Progenitor cell of endocrine pancreas (in vitro differentiated cells): ENCODE measurements at regions not wholly inside any gene's neighbourhood (a gene's known extent, or its start where the extent isn't known, plus 50 kb on each side); places are given as distances from the start of the nearest gene placed in this dataset.

ENCODE experiments used
- DNase-seq: peaks from one replicate; pipeline ENCODE4 v3.0.0; 2021; ENCODE audit warnings: low spot score; ENCODE audit not compliant: unreplicated experiment
- H3K27ac Mint-ChIP-seq: 2 replicates; pipeline ENCODE4 v1.8.0; 2021; ENCODE audit warnings: mild to moderate bottlenecking, moderate library complexity, mixed read lengths
- H3K27me3 Mint-ChIP-seq: 2 replicates; pipeline ENCODE4 v1.8.0; 2021; ENCODE audit warnings: mixed read lengths
- H3K36me3 Mint-ChIP-seq: 2 replicates; pipeline ENCODE4 v1.8.0; 2022; ENCODE audit warnings: mixed read lengths; ENCODE audit not compliant: insufficient read depth
- H3K4me1 Mint-ChIP-seq: 2 replicates; pipeline ENCODE4 v1.8.0; 2021; ENCODE audit warnings: low read depth, mixed read lengths
- H3K4me3 Mint-ChIP-seq: 2 replicates; pipeline ENCODE4 v1.8.0; 2021; ENCODE audit warnings: low read depth, mild to moderate bottlenecking, moderate library complexity, mixed read lengths
- H3K9me3 Mint-ChIP-seq: 2 replicates; pipeline ENCODE4 v1.8.0; 2021; ENCODE audit warnings: low read depth, mixed read lengths
- CTCF ChIP-seq: fragments of 200-600 bp; sonication (generic); IDR thresholded peaks from one replicate; pipeline ENCODE4 v1.5.0; 2021; ENCODE audit warnings: antibody characterized with exemption, mild to moderate bottlenecking; ENCODE audit not compliant: unreplicated experiment

- Mint-ChIP-seq H3K4me3 (no peak overlapping the region), H3K36me3 (no peaks in the 10 kb centered on the region), H3K27ac (no peak overlapping the region), H3K9me3 (peaks cover 10% of the 10 kb centered on the region), H3K27me3 (peaks cover 7% of the 10 kb centered on the region), H3K4me1 (no peaks in the 10 kb centered on the region)
- DNase-seq = no peak
- TF ChIP-seq CTCF = no peak
Measured at GRCh38 chr10:128443925-128444518, 317.8 kb upstream of the MKI67 start.

- peaks cover 5% of the 10 kb centered on the region for H3K9me3 Mint-ChIP-seq
- DNase-seq = no peak
- TF ChIP-seq CTCF = no peak
- H3K4me1 Mint-ChIP-seq = no peaks in the 10 kb centered on the region
- H3K27ac Mint-ChIP-seq = no peak overlapping the region
- no peak overlapping the region for H3K4me3 Mint-ChIP-seq
- H3K27me3 Mint-ChIP-seq = no peaks in the 10 kb centered on the region
- no peaks in the 10 kb centered on the region for H3K36me3 Mint-ChIP-seq
Measured at GRCh38 chr10:128448796-128449195, 322.6 kb upstream of the MKI67 start.

GRCh38 chr10:128451879-128452278 lies 325.7 kb upstream of the MKI67 start:
- H3K27ac Mint-ChIP-seq = no peak overlapping the region
- DNase-seq = no peak
- H3K4me3 Mint-ChIP-seq = no peak overlapping the region
- H3K9me3 Mint-ChIP-seq = peaks cover 5% of the 10 kb centered on the region
- H3K27me3 Mint-ChIP-seq = no peaks in the 10 kb centered on the region
- H3K4me1 Mint-ChIP-seq = no peaks in the 10 kb centered on the region
- no peak for TF ChIP-seq CTCF
- no peaks in the 10 kb centered on the region for H3K36me3 Mint-ChIP-seq

- Mint-ChIP-seq H3K27me3 (peaks cover 11% of the 10 kb centered on the region), H3K4me3 (no peak overlapping the region), H3K36me3 (no peaks in the 10 kb centered on the region), H3K9me3 (no peaks in the 10 kb centered on the region), H3K27ac (no peak overlapping the region), H3K4me1 (no peaks in the 10 kb centered on the region)
- no peak for TF ChIP-seq CTCF
- no peak for DNase-seq
Measured at GRCh38 chr10:128456271-128456670, 330.0 kb upstream of the MKI67 start.

GRCh38 chr10:128457136-128457535 lies 330.9 kb upstream of the MKI67 start:
- H3K4me1 Mint-ChIP-seq = no peaks in the 10 kb centered on the region
- no peak overlapping the region for H3K27ac Mint-ChIP-seq
- H3K36me3 Mint-ChIP-seq = no peaks in the 10 kb centered on the region
- no peaks in the 10 kb centered on the region for H3K9me3 Mint-ChIP-seq
- no peak for DNase-seq
- H3K4me3 Mint-ChIP-seq = no peak overlapping the region
- no peak for TF ChIP-seq CTCF
- H3K27me3 Mint-ChIP-seq = peaks cover 16% of the 10 kb centered on the region
